ENCODE measurements at regions not wholly inside any gene's neighbourhood (a gene's known extent, or its start where the extent isn't known, plus 50 kb on each side); places are given as distances from the start of the nearest gene placed in this dataset.

DNA sequence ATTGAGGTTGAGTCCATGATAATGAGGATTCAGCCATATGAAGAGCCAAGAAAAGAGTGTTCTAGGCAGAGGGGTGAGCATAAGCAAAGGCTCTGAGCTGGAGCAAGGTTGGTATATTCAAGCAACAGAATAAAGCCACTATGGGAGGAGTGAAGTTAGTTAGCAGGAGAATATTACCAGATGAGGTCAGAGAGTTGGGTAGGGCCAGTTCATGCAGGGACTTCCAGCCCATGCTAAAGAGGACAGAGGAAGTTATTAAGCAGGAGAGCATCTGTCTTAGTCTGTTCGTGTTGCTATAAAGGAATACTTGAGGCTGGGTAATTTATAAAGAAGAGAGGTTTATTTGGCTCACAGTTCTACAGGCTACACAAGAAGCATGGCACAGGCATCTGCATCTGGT is 57.1 kb upstream of the ATG10 start:
- no peak for DNase-seq

DNA sequence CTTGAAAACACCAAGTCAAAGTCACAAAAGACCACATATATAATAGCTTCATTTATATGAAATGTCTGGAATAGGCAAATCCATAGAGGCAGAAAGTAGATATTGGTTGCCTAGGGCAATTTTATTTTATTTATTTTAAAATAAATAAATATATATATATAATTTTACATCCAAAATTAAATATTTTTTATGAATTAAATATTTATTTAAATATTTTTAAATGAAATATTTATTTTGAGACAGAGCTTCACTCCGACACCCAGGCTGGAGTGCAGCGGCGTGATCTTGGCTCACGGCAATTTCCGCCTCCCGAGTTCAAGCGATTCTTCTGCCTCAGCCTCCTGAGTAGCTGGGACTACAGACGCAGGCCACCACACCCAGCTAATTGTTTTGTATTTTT is 58.9 kb upstream of the ATG10 start:
- no peak for DNase-seq

DNA sequence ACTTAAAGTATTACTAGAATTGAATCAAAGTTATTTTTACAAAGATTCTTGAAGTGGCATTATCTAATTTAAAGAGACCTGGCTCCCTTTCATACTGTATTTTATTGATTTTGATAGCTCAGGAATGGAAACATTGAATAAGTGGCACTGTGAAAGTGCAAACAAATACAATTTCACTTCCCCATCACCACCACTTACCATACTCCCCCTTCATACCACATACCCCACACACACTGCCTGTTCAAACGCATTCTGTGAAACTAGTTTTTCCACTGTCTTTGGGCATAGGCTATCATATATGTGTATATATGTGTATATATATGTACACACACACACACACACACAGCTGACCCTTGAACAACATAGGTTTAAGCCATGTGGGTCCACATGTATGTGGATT is 62.1 kb upstream of the ATG10 start:
- DNase-seq, result no peak

DNA sequence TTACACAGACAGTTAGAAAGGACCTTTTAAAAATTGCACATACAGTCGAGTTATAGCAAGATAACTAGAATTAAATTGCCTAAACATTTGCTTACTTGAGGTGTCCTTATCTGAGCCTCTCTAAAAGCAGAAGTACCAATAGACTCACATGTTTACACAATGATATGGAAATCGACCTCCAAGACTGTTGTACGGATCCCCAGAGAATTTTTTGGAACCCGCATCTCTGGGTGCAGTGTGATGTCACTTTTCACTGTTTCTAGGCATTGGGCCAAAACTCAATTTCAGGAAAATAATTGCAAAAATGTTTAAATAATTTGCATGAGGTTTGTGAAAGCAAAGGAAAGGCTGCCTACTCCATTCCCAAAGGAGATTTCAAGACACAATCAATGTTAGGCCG is 63.1 kb upstream of the ATG10 start:
- no peak for DNase-seq

DNA sequence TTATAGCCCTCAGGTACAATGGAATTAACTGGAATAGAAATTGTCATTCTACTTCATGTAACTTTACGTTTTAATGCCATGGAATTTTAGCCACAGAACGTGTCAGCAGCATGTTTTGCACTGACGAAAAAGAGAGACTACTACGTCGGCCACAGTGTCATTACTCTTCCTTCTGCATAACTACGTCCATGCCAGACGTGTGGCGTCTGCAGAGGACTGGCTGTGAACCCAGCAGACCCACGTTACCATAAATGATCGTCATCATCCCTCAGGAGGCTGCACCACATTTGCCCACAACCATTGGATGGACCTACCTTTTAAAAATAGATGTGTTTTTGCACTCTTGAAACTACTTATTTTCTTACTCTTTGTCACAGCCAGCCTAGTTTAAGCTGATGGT is 63.8 kb upstream of the ATG10 start:
- DNase-seq, result no peak

DNA sequence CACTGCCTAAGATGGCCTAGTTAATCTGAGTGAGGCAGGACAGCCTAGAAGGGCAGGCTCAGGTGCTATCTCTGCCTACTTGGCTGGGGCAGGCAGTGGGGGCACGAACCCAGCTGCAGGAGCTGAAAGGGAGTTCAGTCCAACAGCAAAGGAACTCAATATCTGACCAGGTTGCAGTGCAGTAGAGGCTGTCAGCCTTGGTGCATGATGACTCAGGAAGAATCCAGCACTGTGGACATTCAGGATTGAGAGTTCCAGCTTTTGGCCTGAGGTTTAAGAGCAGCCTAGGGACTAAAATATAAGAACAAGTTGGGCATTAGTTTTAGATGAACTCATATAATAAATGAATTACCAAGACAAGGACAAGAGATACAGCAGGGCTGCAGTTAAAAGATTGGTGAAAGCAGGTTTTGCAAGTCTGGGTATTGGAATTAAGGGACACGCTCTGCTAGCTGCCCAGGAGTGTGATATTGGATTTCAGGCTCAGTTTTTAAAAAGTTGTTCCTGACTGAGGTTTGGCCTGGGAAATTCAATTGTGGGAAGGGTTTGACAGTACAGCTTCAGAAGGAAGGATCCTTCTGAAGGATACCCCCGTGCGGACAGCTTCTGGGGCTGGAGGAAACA is 64.7 kb upstream of the ATG10 start:
- no peak for DNase-seq

DNA sequence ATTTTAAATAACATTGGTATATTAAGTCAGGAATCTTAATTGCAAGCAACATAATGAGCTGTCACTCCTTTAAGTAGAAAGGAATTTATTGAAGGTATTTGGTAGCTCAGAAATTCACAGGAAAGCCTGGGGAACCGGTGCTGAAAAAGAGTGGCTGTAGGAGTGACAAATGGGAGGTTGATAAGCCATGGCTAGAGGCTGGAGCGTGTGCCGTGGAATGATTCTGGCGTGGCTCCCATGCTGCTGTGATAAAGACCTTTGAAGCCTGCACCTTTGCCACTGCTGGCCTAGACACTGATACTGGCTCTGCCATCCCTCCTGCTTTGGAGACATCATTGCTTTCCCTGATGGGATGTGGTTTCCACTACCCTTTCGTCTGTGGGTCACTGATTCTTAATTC is 65.7 kb upstream of the ATG10 start:
- no peak for DNase-seq

DNA sequence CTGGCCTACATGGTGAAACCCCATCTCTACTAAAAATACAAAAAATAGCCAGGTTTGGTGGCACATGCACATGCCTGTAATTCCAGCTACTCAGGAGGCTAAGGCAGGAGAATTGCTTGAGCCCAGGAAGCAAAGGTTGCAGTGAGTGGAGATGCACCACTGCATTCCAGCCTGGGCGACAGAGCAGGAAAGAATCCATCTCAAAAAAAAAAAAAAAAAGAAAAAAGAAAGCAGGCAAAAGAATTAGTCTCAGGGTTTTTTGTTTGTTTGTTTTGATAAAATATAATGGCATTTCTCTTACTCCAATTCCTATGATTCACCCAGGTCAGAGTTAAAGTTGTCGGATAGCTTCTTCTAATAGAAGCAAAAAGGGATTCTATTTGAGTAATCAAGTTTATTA is 67.0 kb upstream of the ATG10 start:
- DNase-seq, result no peak

DNA sequence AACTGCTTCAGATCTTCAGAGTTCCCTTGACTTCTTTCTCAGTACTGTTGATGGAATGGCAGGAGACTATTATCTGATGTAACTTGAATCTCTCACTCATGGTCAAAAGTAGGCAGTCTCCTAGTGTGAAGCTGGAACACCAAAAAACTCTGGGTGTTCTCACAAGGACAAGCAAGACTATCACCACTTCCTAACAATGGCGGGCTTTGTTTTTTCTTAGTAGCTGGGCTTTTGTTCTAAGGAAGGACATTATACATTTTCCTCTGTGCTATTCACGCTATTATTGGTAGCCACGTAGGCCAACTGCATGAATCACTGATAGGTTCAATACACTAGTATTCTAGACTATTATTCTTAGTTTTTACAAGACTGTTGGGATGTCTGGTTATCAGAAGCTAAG is 67.7 kb upstream of the ATG10 start:
- DNase-seq, result no peak

DNA sequence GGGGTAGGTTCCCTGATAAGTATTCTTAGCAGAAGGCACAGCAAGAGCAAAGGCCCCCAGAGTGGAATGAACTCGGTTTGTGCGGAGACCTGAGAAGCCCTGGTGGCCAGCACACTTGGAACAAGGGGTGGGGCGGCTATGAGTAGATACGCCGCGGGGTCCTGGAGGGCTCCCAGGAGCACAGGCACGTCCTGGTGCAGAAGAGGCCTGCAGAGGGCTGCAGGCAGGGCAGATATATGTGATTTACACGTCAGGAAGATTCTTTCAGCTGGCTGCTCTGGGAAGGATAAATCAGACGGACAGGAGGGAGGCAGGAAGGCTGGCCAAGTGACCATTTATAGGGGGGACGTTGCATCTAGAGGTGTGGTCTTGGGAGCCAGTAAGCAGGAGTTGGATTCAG is 70.2 kb upstream of the ATG10 start:
- DNase-seq, result no peak

DNA sequence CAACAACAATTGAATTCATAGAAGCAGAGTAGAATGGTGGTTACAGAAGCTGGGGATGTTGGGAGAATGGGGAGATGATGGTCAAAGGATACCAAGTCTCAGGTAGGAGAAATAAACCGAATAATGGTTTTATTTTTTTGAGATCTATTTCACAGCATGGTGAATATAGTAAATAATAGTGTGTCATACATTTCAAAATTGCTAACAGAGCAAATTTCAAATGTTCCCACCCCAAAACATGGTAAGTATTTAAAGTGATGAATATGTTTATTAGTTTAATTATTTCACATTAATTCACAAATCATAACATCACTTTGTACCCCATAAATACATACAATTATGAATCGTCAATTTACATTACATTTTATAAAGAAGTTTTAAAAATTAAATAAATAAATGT is 72.7 kb upstream of the ATG10 start:
- DNase-seq, result no peak

DNA sequence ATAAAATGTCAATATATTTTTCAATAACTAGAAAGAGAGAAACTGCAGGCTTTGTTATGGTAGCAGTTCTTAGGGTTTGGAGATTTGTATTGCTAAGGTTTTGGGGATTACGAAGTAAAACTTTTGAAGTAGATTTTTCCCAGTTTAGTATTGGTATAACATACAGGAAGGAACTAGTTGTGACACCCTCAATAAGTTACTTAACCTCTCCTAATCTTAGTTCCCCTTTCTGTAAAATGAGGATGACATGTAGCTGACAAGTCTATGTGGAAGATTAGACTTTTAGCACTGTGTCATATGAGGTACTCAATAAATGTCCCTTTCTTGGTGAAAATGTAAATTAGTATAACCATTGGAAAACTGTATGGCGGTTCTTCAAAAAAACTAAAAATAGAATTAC is 73.4 kb upstream of the ATG10 start:
- no peak for DNase-seq

DNA sequence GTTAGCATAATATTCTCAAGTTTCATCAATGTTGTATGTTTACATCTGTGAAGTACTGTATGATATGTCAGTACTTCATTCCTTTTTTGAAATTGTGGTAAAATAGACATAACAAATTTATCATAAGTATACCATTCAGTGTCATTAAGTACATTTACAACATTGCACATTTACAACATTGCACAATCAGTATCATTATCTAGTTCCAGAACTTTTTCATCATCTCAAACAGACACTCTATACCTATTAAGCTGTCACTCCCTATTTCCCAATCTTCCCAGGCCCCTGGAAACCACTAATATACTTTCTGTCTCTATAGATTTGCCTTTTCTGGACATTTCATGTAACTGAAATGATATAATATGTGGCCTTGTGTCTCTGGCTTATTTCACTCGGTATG is 75.1 kb upstream of the ATG10 start:
- DNase-seq, result no peak

DNA sequence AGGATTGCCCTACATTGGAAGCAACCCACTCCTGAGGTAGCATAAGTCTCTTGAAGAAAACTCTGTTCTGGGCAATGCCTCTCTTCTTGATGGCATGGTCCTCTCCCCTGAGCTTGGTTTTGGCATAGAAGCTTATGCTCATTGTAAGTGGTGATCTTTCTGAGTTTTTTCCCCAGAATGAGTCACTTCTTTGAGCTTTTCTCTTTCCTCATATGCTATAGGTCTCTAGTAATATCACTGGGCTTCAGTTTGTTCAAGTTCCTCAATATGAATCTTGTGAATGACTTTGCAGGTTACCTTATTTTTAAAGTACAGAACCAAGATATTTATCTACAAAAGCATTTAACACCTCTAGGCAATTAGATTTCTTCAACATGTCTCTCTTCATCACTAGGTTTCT is 76.5 kb upstream of the ATG10 start:
- DNase-seq, result no peak

DNA sequence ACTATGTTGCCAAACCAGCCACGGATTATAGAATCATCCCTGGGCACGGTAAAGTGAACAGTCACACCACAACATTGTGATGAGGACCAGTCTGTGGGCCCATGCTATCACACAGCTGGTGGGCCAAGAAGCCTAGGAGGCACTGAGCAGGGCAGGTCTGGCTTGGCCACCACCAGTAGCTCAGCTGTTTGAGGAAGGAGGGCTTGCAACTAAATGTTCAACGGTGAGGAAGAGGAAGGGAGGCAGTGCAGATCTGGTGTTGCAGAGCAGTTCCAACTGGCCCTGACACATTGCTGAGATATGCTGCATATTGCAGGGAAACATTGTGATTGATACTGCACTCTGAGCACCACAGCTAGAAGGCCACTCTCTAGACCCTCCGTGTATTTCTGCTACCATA is 77.9 kb upstream of the ATG10 start:
- DNase-seq, result no peak

DNA sequence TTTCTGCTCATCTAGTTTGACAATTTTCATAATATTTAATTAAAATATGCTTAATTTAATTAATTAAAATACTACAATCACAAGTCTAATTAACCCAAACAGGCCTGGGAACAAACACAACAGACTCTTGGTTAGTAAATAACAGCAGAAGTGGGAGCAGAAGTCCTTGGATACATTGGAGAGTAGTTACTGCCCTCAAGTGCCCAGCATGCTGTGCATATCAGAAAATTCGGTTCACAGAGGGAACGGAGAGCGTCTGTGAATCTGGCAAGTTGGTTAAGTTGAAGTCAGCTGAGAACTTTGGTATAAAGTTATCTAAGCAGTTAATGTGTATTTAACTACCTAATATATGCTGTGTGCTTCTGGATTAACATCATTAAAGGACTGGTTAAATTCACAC is 87.0 kb upstream of the ATG10 start:
- DNase-seq, result no peak

DNA sequence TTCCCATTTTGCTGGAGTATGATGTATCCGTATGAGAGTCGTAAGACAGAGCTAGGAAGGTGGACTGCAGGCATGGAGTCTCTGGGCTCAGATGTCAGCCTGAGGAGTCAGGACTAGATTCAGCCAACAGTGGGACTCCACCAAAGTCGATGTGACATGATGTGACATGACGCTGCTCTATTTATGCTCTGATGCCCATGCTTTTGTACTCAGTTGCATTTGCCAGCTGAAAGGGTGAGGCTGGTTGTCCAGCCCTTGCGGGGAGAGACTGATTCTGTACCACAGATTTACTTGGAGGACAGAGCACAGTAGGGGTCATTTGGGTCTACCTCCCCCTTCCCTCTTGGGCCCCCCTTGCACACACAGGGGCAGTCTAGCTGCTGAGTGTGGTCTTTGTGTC is 88.5 kb upstream of the ATG10 start:
- DNase-seq, result no peak

DNA sequence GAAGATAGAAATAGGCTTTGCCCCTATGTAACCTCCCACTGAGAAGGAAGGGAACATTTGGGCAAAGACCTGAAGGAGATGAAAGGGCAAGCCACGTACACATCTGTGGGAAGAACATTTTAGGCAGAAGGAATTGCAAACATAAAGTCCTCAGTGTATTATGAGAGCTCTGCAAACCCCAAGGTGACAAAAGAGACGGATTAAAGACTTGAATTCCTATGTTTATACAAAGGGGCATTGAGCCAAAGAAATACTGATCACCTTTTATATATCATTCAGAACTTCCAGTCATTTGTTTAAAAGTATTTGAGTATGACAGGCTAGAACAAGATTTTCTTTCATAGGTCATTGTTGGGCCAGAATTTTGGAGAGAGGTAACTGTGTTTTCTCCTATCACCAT is 90.2 kb upstream of the ATG10 start:
- no peak for DNase-seq

DNA sequence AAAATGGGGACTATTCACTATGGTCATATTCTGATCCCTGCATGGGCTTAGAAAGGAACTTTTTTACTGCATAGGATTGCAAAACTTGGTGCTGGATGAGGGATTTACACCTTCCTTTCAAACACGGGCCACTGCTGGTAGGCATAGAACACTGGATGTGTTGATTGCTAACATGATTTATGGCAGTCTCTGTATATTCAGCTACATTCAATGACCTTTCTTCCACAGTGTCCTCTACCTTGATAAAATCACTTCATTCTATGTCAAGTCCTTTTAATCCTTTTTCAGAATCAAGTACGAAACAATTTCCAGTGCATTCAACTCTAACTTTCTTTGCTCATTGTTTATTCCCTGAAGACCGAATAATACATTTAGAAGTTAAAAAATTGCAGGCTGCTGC is 91.9 kb upstream of the ATG10 start:
- no peak for DNase-seq

DNA sequence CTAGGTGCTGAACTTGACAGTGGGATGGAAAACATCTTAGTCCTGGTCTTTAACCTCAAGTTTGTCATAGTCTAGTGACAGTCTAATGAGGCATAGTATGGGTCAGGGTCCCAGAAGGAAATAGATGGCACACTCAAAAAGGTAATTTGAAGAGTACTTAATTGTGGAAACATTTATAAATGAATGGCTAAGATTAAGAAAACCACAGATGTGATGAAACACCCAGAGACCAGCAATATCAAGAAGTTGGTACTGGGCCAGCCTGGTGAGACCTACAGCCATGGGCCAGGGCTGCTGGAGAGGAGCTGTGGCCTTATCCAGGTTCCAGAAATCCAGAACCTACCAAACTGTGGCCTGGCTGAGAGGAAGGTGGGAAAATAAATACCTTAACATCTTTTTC is 93.5 kb upstream of the ATG10 start:
- DNase-seq, result no peak

DNA sequence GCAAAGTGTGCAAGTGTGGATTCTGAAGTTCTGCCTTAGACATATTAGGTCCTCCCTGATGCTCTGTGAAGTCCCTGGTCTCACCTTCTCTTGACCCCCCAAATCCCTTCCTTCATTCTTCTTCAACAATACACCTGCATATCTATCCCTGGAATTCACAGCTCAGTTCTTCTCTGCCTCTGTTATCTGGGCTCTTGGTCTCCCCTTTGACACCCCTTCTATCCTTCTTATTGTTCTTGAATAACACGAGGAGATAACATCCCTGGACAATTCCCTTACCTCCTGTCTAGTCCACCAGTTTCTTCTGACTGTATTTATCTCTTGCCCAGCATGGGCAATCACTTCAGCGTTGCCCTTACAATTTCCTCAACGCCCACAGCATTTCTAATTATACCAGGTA is 104.8 kb upstream of the ATG10 start:
- DNase-seq, result no peak

DNA sequence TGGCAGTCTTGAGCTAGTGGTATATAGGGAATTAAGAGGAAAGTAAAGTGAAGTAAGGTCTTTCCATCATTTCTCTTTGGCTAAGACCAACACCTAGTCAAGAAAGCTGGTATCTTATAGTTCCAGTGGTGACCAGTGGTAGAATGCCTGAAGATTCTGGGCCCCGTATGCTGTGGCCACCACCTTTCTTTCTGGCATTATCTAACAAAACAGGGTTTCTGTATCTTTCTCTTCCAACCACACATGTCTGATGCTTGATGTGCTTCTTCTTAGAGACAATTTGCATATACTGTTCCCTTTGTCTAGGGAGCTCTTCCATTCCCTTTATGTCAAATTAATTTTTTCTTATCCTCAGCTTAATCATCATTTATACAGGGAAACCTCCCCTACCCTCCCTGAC is 109.9 kb upstream of the SSBP2 start:
- DNase-seq, result no peak

DNA sequence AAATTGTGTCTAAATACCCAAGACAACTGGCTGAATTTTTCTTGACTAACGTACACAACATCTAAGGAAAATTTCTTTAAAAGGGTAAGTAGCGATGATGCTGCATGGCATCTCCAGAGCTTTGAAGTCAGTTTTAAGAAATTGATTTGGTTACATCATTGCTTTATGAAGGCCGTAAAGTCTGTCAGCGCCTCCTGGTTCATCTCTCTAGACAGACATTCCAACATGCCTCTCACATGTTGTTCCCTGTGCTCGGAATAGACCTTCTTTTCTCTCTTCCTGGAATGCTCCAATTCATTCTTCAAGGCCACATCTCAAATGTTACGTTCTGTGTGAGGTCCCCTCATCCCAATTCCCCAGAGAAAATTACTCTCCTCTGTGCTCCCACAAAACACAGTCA is 108.7 kb upstream of the SSBP2 start:
- DNase-seq, result no peak

DNA sequence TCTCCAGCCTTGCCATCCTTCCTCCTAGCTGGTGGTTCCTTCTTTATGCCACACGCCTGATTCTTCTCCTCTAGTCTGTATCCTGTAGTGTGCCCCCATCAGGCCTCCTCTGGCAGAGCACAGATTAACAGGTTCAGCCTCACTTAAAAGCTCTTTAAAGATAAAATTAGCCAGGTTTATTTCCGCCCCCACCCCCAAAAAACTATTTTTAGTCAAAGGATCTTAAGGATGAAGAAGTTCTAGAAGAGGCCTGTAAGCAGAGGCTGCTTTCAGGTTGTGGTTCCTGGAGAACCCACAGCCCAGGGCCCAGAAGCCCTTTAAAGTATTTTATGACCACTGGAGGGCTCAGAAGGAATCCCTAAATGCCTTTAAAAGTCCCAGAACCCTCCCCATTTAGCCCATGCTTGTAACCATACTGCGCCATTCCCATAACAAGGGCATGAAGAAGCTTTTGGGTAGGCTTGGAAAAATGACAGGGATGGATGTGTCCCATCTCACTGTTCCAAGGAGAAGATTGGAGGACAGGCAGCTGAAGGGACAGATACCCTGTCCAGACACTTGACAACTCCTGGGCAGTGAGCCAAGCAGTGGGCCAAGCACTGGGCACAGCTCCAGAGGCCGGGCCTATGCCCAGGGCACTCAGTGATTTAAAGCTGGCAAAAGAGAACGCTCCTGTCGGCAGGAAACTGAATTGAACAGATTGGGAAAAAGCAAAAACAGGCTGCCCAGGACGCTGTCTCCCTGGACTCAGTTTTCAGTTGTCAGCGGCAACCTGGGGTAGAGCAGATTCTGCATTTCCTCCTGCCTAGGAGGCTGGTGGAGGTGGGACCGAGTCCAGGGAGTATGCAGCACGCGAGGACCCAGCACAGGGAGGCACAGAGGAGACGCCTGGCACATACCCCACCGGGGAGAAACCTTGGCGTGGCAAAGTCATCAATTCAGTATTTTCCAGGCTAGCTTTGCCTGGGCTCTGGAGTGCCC is 106.3 kb upstream of the SSBP2 start:
- peak; percentile 74 to 79 for DNase-seq

DNA sequence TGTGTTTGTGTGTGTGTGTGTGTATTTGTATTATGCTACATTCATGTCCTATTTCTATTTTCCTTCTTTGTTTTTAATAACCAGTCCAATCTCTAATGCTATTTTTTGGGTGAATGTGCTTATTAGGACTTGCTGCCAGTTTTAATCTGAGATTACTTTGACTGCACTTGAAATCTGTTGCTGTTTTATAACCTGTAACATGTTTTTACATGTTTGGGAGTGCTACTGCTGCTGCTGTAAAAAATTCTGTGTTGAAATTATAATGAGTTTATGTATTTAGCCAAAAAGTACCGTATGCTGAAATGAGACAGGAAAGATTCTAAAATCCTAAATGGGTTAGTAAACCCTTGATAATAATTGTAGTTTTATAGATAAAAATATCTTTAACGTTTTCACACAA is 104.7 kb upstream of the SSBP2 start:
- DNase-seq, result peak in 1 of 2 experiments; percentile 31
